ENCODE measurements at regions not wholly inside any gene's neighbourhood (a gene's known extent, or its start where the extent isn't known, plus 50 kb on each side); places are given as distances from the start of the nearest gene placed in this dataset.
A peak's percentile ranks its signal among the peaks of the same experiment; 100 is the strongest.

GRCh38 chrX:122055979-122056715 lies 1008.7 kb downstream of the GLUD2 start:
- H3K36me3 ChIP-seq: no peaks in the 10 kb centered on the region
- WGBS, 2 donors: 36 to 46% methylated on average over 2 of the region's 2 CpGs

GRCh38 chrX:122076241-122076640 lies 1028.8 kb downstream of the GLUD2 start:
- H3K4me3 ChIP-seq: no peak overlapping the region
- H3K36me3 ChIP-seq: no peaks in the 10 kb centered on the region
- no peaks in the 10 kb centered on the region for H3K27me3 ChIP-seq
- 51 to 89% methylated on average over 1 of the region's 1 CpG for WGBS, 2 donors
- DNase-seq (ENCODE audit: low spot score in 2 of 2): no peak
- no peaks in the 10 kb centered on the region for H3K9me3 ChIP-seq
- no peak overlapping the region for H3K27ac ChIP-seq
- TF ChIP-seq CTCF (IDR thresholded peaks at IDR 0.05) (no peak), POLR2A (IDR thresholded peaks at IDR 0.05) (no peak), EP300 (IDR thresholded peaks at IDR 0.05) (no peak)
- H3K4me1 ChIP-seq: no peaks in the 10 kb centered on the region

More at GRCh38 chrX:122055979-122056715, 1008.7 kb downstream of the GLUD2 start:
- no peak overlapping the region for H3K4me3 ChIP-seq
- no peak overlapping the region for H3K27ac ChIP-seq
- no peak for TF ChIP-seq EP300 (IDR thresholded peaks at IDR 0.05)
- no peak for TF ChIP-seq POLR2A (IDR thresholded peaks at IDR 0.05)
- TF ChIP-seq CTCF (IDR thresholded peaks at IDR 0.05): no peak
- DNase-seq (ENCODE audit: low spot score in 2 of 2): no peak
- no peaks in the 10 kb centered on the region for H3K27me3 ChIP-seq
- H3K4me1 ChIP-seq: no peaks in the 10 kb centered on the region
- no peaks in the 10 kb centered on the region for H3K9me3 ChIP-seq

GRCh38 chrX:122078079-122078478 lies 1030.7 kb downstream of the GLUD2 start:
- Histone ChIP-seq H3K4me1 (no peaks in the 10 kb centered on the region), H3K27ac (no peak overlapping the region), H3K36me3 (no peaks in the 10 kb centered on the region), H3K4me3 (no peak overlapping the region), H3K9me3 (no peaks in the 10 kb centered on the region), H3K27me3 (no peaks in the 10 kb centered on the region)
- no peak for TF ChIP-seq EP300 (IDR thresholded peaks at IDR 0.05)
- TF ChIP-seq POLR2A (IDR thresholded peaks at IDR 0.05): no peak
- 56 to 60% methylated on average over 1 of the region's 1 CpG for WGBS, 2 donors
- no peak for DNase-seq (ENCODE audit: low spot score in 2 of 2)

GRCh38 chrX:122087341-122087740 lies 1039.9 kb downstream of the GLUD2 start:
- Histone ChIP-seq H3K4me1 (no peaks in the 10 kb centered on the region), H3K36me3 (no peaks in the 10 kb centered on the region), H3K27me3 (no peaks in the 10 kb centered on the region), H3K27ac (peak overlapping the region in 1 of 4 donors; percentile 68), H3K4me3 (no peak overlapping the region), H3K9me3 (no peaks in the 10 kb centered on the region)
- peak in 1 of 2 donors; percentile 8 for DNase-seq (ENCODE audit: low spot score in 2 of 2)
- TF ChIP-seq POLR2A (IDR thresholded peaks at IDR 0.05) (no peak), EP300 (IDR thresholded peaks at IDR 0.05) (peak in 1 of 2 donors; percentile 46)
- WGBS, 2 donors: 0% methylated on average over 1 of the region's 1 CpG

- no peaks in the 10 kb centered on the region for H3K27me3 ChIP-seq
These were observed 1044.2 kb downstream of the GLUD2 start for GRCh38 chrX:122091571-122091970.

More at GRCh38 chrX:122091571-122091970, 1044.2 kb downstream of the GLUD2 start:
- no peak for DNase-seq (ENCODE audit: low spot score in 2 of 2)
- Histone ChIP-seq H3K36me3 (no peaks in the 10 kb centered on the region), H3K4me1 (no peaks in the 10 kb centered on the region), H3K4me3 (no peak overlapping the region), H3K27ac (no peak overlapping the region), H3K9me3 (no peaks in the 10 kb centered on the region)
- TF ChIP-seq EP300 (IDR thresholded peaks at IDR 0.05): no peak
- TF ChIP-seq CTCF (IDR thresholded peaks at IDR 0.05): no peak
- no peak for TF ChIP-seq POLR2A (IDR thresholded peaks at IDR 0.05)
